ENCODE measurements at regions not wholly inside any gene's neighbourhood (a gene's known extent, or its start where the extent isn't known, plus 50 kb on each side); places are given as distances from the start of the nearest gene placed in this dataset.

DNA sequence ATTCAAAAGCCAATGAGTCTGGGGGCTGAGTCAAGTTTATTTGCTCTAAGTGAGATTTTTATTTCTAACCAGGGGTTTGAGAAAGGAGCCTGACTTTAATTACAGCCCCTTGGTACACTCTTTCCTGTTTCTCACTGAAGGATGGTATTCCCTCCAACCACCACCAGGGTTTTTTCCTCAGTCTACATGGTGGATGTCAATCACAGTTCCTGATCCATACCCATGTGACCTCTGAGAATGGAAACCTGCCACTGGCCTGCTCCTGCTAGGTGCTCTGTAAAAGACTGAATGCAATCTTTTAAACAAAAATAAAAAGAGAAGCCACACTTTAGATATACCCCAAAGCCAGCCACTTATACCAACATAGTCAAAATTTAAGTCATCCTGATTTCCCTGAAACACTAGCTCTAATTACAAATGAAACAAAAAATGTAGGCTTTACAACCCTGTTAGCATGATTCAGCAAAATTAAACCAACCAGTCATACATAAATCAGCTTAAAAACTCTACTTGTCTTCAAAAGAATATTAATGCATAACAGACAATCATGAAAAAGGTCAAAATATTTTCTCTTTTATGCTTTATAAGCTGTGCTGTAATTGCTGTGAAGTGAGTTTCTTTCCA is 112.1 kb upstream of the NWD2 start (continued):
- TF ChIP-seq JUN (IDR thresholded peaks at IDR 0.05; ENCODE audit: borderline replicate concordance, low read depth, low read length) (no peak), JUN (CRISPR knock-in tag; IDR thresholded peaks at IDR 0.05; ENCODE audit: borderline replicate concordance) (no peak), HCFC1 (IDR thresholded peaks at IDR 0.05; ENCODE audit: low read depth, low read length) (no peak), NFIX (CRISPR knock-in tag; IDR thresholded peaks at IDR 0.05; ENCODE audit: low read depth) (no peak), SETDB1 (IDR thresholded peaks at IDR 0.05; ENCODE audit: low read length) (no peak), CREBBP (IDR thresholded peaks at IDR 0.05; ENCODE audit: low read depth, low read length) (no peak), HNRNPH1 (optimal IDR thresholded peaks at IDR 0.05; ENCODE audit: low read depth, low read length) (no peak), ZSCAN32 (CRISPR knock-in tag; IDR thresholded peaks at IDR 0.05) (no peak), POU5F1 (IDR thresholded peaks at IDR 0.05; ENCODE audit: borderline replicate concordance, low read depth, low read length, partially characterized antibody) (no peak), ATF1 (CRISPR knock-in tag; IDR thresholded peaks at IDR 0.05) (no peak), ATF1 (tag; IDR thresholded peaks at IDR 0.05) (no peak), NCOA4 (IDR thresholded peaks at IDR 0.05; ENCODE audit: partially characterized antibody) (no peak), HOXB6 (CRISPR knock-in tag; IDR thresholded peaks at IDR 0.05; ENCODE audit: borderline replicate concordance) (no peak)
- TF ChIP-seq, protein P1, sequence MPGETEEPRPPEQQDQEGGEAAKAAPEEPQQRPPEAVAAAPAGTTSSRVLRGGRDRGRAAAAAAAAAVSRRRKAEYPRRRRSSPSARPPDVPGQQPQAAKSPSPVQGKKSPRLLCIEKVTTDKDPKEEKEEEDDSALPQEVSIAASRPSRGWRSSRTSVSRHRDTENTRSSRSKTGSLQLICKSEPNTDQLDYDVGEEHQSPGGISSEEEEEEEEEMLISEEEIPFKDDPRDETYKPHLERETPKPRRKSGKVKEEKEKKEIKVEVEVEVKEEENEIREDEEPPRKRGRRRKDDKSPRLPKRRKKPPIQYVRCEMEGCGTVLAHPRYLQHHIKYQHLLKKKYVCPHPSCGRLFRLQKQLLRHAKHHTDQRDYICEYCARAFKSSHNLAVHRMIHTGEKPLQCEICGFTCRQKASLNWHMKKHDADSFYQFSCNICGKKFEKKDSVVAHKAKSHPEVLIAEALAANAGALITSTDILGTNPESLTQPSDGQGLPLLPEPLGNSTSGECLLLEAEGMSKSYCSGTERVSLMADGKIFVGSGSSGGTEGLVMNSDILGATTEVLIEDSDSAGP (CRISPR knock-in tag; IDR thresholded peaks at IDR 0.05), result no peak
